ENCODE measurements at regions not wholly inside any gene's neighbourhood (a gene's known extent, or its start where the extent isn't known, plus 50 kb on each side); places are given as distances from the start of the nearest gene placed in this dataset.

GRCh38 chr16:85206472-85207356, 94.4 kb upstream of the CIBAR2 start:
- TF ChIP-seq, protein P1, sequence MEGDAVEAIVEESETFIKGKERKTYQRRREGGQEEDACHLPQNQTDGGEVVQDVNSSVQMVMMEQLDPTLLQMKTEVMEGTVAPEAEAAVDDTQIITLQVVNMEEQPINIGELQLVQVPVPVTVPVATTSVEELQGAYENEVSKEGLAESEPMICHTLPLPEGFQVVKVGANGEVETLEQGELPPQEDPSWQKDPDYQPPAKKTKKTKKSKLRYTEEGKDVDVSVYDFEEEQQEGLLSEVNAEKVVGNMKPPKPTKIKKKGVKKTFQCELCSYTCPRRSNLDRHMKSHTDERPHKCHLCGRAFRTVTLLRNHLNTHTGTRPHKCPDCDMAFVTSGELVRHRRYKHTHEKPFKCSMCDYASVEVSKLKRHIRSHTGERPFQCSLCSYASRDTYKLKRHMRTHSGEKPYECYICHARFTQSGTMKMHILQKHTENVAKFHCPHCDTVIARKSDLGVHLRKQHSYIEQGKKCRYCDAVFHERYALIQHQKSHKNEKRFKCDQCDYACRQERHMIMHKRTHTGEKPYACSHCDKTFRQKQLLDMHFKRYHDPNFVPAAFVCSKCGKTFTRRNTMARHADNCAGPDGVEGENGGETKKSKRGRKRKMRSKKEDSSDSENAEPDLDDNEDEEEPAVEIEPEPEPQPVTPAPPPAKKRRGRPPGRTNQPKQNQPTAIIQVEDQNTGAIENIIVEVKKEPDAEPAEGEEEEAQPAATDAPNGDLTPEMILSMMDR (IDR thresholded peaks at IDR 0.05), result no peak
- no peak for TF ChIP-seq POLR2A (IDR thresholded peaks at IDR 0.05)

Data from body of pancreas (tissue), 4 donors.